Breast epithelium (tissue), 3 donors: ENCODE measurements at regions not wholly inside any gene's neighbourhood (a gene's known extent, or its start where the extent isn't known, plus 50 kb on each side); places are given as distances from the start of the nearest gene placed in this dataset.

Experiments used
- CTCF ChIP-seq, 3 donors: fragments of 450-650 bp; IDR thresholded peaks; one replicate each; pipeline ENCODE4 v1.5.1; 2016 to 2017; ENCODE audit warnings: antibody characterized with exemption in 3 of 3, mild to moderate bottlenecking in 3 of 3, moderate library complexity in 3 of 3
- POLR2A ChIP-seq: fragments of 450-650 bp; IDR thresholded peaks from one replicate; pipeline ENCODE4 v1.6.1; 2016; ENCODE audit warnings: antibody characterized with exemption, mild to moderate bottlenecking, moderate library complexity
- POLR2AphosphoS5 ChIP-seq, 3 donors: sonication (generic); formaldehyde crosslinking; IDR thresholded peaks; one replicate each; pipeline ENCODE4 v1.6.1; 2017; ENCODE audit warnings: antibody characterized with exemption in 3 of 3

- TF ChIP-seq CTCF (IDR thresholded peaks at IDR 0.05): no peak
- no peak for TF ChIP-seq POLR2AphosphoS5 (IDR thresholded peaks at IDR 0.05)
- TF ChIP-seq POLR2A: no peak
Observed at GRCh38 chr5:77943851-77944250, 167.7 kb upstream of the TBCA start.
